OCI-LY3 (cell line): ENCODE measurements at regions not wholly inside any gene's neighbourhood (a gene's known extent, or its start where the extent isn't known, plus 50 kb on each side); places are given as distances from the start of the nearest gene placed in this dataset.

Experiments used
- CTCF ChIP-seq: fragments of 200-600, 300-600 bp; sonication (generic); IDR thresholded peaks from 2 replicates; pipeline ENCODE4 v1.5.1; 2014; ENCODE audit warnings: antibody characterized with exemption, low read length, low read depth
- EZH2phosphoT487 ChIP-seq: fragments of 200-600 bp; shearing (Covaris generic); IDR thresholded peaks from 2 replicates; pipeline ENCODE4 v1.6.1; 2018; ENCODE audit warnings: antibody characterized with exemption, mixed run types, low read depth

DNA sequence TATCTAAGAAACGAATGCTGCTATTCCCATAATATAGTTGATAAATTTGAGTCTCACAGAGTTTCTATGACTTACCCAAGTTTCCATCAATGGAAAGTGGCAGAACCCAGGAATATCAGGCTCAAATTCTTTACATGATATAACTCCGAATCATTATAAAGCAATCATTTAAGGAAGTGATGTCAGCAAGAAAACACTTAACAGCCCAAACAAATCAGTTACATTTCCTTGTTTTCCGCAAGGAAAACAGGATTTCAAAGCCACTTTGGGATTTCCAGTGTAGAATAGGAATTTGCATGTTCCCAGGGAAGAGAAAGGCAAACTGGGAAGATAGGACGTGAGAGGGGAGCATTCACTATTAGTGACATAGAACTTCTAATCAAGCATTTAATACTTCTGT is 311.4 kb upstream of the GOT2 start:
- no peak for TF ChIP-seq CTCF
- TF ChIP-seq EZH2phosphoT487, result no peak
